GM10266 (cell line): ENCODE measurements at regions not wholly inside any gene's neighbourhood (a gene's known extent, or its start where the extent isn't known, plus 50 kb on each side); places are given as distances from the start of the nearest gene placed in this dataset.
"Not testable (repeated sequence)": the region's sequence is repeated elsewhere in the genome, so short reads cannot be mapped to it uniquely, and the experiment has no call there.

Experiments used
- DNase-seq: peaks from one replicate; pipeline ENCODE4 v3.0.0; 2012; ENCODE audit errors: extremely low spot score
- CTCF ChIP-seq: IDR thresholded peaks from 2 replicates; pipeline ENCODE4 v1.5.1; 2012; ENCODE audit warnings: mild to moderate bottlenecking, low read depth; ENCODE audit not compliant: control insufficient read depth, insufficient read depth; ENCODE audit errors: missing control alignments

- DNase-seq = no peak
- no peak for TF ChIP-seq CTCF
Observed at GRCh38 chr1:118294875-118295642, 110.0 kb upstream of the SPAG17 start.

GRCh38 chr1:118291661-118292060, 106.6 kb upstream of the SPAG17 start:
- TF ChIP-seq CTCF = no peak
- no peak for DNase-seq

GRCh38 chr1:118290571-118290970, 105.5 kb upstream of the SPAG17 start:
- no peak for DNase-seq
- TF ChIP-seq CTCF = no peak

GRCh38 chr1:118290046-118290445, 105.0 kb upstream of the SPAG17 start:
- DNase-seq = no peak
- TF ChIP-seq CTCF = no peak

GRCh38 chr1:118280656-118281055, 95.6 kb upstream of the SPAG17 start:
- not testable (repeated sequence) for DNase-seq

- no peak for TF ChIP-seq CTCF
- no peak for DNase-seq
Observed at GRCh38 chr1:118275472-118276115, 90.6 kb upstream of the SPAG17 start.

GRCh38 chr1:118272884-118273283, 87.9 kb upstream of the SPAG17 start:
- DNase-seq = no peak

More at GRCh38 chr1:118272884-118273283, 87.9 kb upstream of the SPAG17 start:
- no peak for TF ChIP-seq CTCF
